Daoy (cell line): ENCODE measurements at regions not wholly inside any gene's neighbourhood (a gene's known extent, or its start where the extent isn't known, plus 50 kb on each side); places are given as distances from the start of the nearest gene placed in this dataset.

Experiments
- DNase-seq: peaks from one replicate; pipeline ENCODE4 v3.0.0-alpha.2; 2015; ENCODE audit warnings: low read depth

GRCh38 chr4:17115583-17115982, 217.1 kb upstream of the LDB2 start:
- no peak for DNase-seq

- DNase-seq = no peak
Observed at GRCh38 chr4:17112292-17112659, 213.8 kb upstream of the LDB2 start.

- no peak for DNase-seq
Observed at GRCh38 chr4:17109126-17109525, 210.7 kb upstream of the LDB2 start.

GRCh38 chr4:17103231-17103630, 204.8 kb upstream of the LDB2 start:
- no peak for DNase-seq

- DNase-seq = no peak
Observed at GRCh38 chr4:17098996-17099395, 200.6 kb upstream of the LDB2 start.

- no peak for DNase-seq
Observed at GRCh38 chr4:17098401-17098800, 200.0 kb upstream of the LDB2 start.

GRCh38 chr4:17097362-17097761, 198.9 kb upstream of the LDB2 start:
- DNase-seq = no peak

GRCh38 chr4:17096692-17097091, 198.2 kb upstream of the LDB2 start:
- DNase-seq = no peak

- no peak for DNase-seq
Observed at GRCh38 chr4:17095771-17096170, 197.3 kb upstream of the LDB2 start.

- no peak for DNase-seq
Observed at GRCh38 chr4:17094876-17095210, 196.4 kb upstream of the LDB2 start.

- no peak for DNase-seq
Observed at GRCh38 chr4:17094159-17094875, 195.9 kb upstream of the LDB2 start.

GRCh38 chr4:17093481-17093880, 195.0 kb upstream of the LDB2 start:
- no peak for DNase-seq

- no peak for DNase-seq
Observed at GRCh38 chr4:17092736-17093437, 194.4 kb upstream of the LDB2 start.

GRCh38 chr4:17091104-17091503, 192.7 kb upstream of the LDB2 start:
- DNase-seq = no peak

GRCh38 chr4:17090063-17090462, 191.6 kb upstream of the LDB2 start:
- no peak for DNase-seq

- DNase-seq = no peak
Observed at GRCh38 chr4:17085416-17085815, 187.0 kb upstream of the LDB2 start.

GRCh38 chr4:17082186-17082585, 183.7 kb upstream of the LDB2 start:
- no peak for DNase-seq

- no peak for DNase-seq
Observed at GRCh38 chr4:17081179-17081578, 182.7 kb upstream of the LDB2 start.

GRCh38 chr4:17077105-17077504, 178.7 kb upstream of the LDB2 start:
- DNase-seq = no peak

GRCh38 chr4:17072483-17072882, 174.0 kb upstream of the LDB2 start:
- no peak for DNase-seq

GRCh38 chr4:17068891-17069290, 170.4 kb upstream of the LDB2 start:
- no peak for DNase-seq

- DNase-seq = no peak
Observed at GRCh38 chr4:17068392-17068791, 169.9 kb upstream of the LDB2 start.

GRCh38 chr4:17066972-17067371, 168.5 kb upstream of the LDB2 start:
- peak; percentile 17 for DNase-seq

- DNase-seq = no peak
Observed at GRCh38 chr4:17066236-17066635, 167.8 kb upstream of the LDB2 start.
